ENCODE measurements at regions not wholly inside any gene's neighbourhood (a gene's known extent, or its start where the extent isn't known, plus 50 kb on each side); places are given as distances from the start of the nearest gene placed in this dataset.

- 78 to 89% (median 84%) methylated on average over 2 of the region's 2 CpGs for WGBS, 4 donors
Measured at GRCh38 chr3:8094415-8094814, 407.2 kb upstream of the LMCD1 start.

GRCh38 chr3:8095724-8096123, 405.9 kb upstream of the LMCD1 start:
- Histone ChIP-seq H3K4me1 (no peaks in the 10 kb centered on the region), H3K27me3 (no peaks in the 10 kb centered on the region), H3K9me3 (no peaks in the 10 kb centered on the region), H3K36me3 (no peaks in the 10 kb centered on the region), H3K4me3 (no peak overlapping the region), H3K27ac (no peak overlapping the region)
- intact Hi-C loops (cut with DNase I) = loop anchor here in 1 of 10 donors (10.0 kb wide), 1 partner anchor 121 kb away; no protein-coding TSS in a partner anchor
- DNase-seq = no peak
- WGBS, 4 donors = 44 to 50% (median 46%) methylated on average over 5 of the region's 5 CpGs
- ATAC-seq = peak in 1 of 4 donors; percentile 32
- peak in 2 of 12 donors; percentile 13 for TF ChIP-seq CTCF (IDR thresholded peaks at IDR 0.05)
- no peak for TF ChIP-seq POLR2A (IDR thresholded peaks at IDR 0.05)

More at GRCh38 chr3:8094415-8094814, 407.2 kb upstream of the LMCD1 start:
- Histone ChIP-seq H3K27ac (no peak overlapping the region), H3K9me3 (no peaks in the 10 kb centered on the region), H3K36me3 (no peaks in the 10 kb centered on the region), H3K4me1 (no peaks in the 10 kb centered on the region), H3K27me3 (no peaks in the 10 kb centered on the region), H3K4me3 (no peak overlapping the region)
- TF ChIP-seq POLR2A (IDR thresholded peaks at IDR 0.05) (no peak), CTCF (IDR thresholded peaks at IDR 0.05) (no peak)
- ATAC-seq (no peak), DNase-seq (no peak)
- intact Hi-C loops (cut with DNase I) = loop anchor here in 1 of 10 donors (10.0 kb wide), 1 partner anchor 120 kb away; no protein-coding TSS in a partner anchor

GRCh38 chr3:8097690-8098089, 403.9 kb upstream of the LMCD1 start:
- Histone ChIP-seq H3K27me3 (no peaks in the 10 kb centered on the region), H3K4me3 (no peak overlapping the region), H3K9me3 (no peaks in the 10 kb centered on the region), H3K27ac (no peak overlapping the region), H3K36me3 (no peaks in the 10 kb centered on the region), H3K4me1 (no peaks in the 10 kb centered on the region)
- no peak for ATAC-seq
- intact Hi-C loops (cut with DNase I) = loop anchor here in 1 of 10 donors (10.0 kb wide), 1 partner anchor 123 kb away; no protein-coding TSS in a partner anchor
- WGBS, 4 donors = 93 to 94% (median 93%) methylated on average over 4 of the region's 4 CpGs
- TF ChIP-seq POLR2A (IDR thresholded peaks at IDR 0.05) = no peak
- no peak for TF ChIP-seq CTCF (IDR thresholded peaks at IDR 0.05)
- no peak for DNase-seq

GRCh38 chr3:8103954-8104353, 397.7 kb upstream of the LMCD1 start:
- Histone ChIP-seq H3K4me1 (no peaks in the 10 kb centered on the region), H3K36me3 (no peaks in the 10 kb centered on the region), H3K27ac (no peak overlapping the region), H3K4me3 (no peak overlapping the region), H3K9me3 (no peaks in the 10 kb centered on the region), H3K27me3 (no peaks in the 10 kb centered on the region)
- no peak for TF ChIP-seq CTCF (IDR thresholded peaks at IDR 0.05)
- TF ChIP-seq POLR2A (IDR thresholded peaks at IDR 0.05) = no peak
- intact Hi-C loops (cut with DNase I) = loop anchor here in 1 of 10 donors (10.0 kb wide), 1 partner anchor 309 kb away; no protein-coding TSS in a partner anchor
- DNase-seq (no peak), ATAC-seq (no peak)
- WGBS, 4 donors = 63 to 70% (median 67%) methylated on average over 3 of the region's 3 CpGs

Measured in heart left ventricle (tissue), 16 donors.